SK-N-SH (cell line): ENCODE measurements at regions not wholly inside any gene's neighbourhood (a gene's known extent, or its start where the extent isn't known, plus 50 kb on each side); places are given as distances from the start of the nearest gene placed in this dataset.

ENCODE experiments used
- CTCF ChIA-PET: fragments of 300-600, 350-600 bp; formaldehyde crosslinking; extraction: SDS; loops from one replicate; lab custom pipeline; 2021; lab: Yijun Ruan, JAX
- POLR2A ChIA-PET: fragments of 350-600 bp; sonication (Branson Sonifier 250); formaldehyde crosslinking; extraction: SDS; loops from one replicate; lab custom pipeline; 2020; ENCODE audit warnings: antibody characterized with exemption, inconsistent platforms; lab: Yijun Ruan, JAX
- DNase-seq: peaks from one replicate; pipeline ENCODE4 v3.0.0; 2012
- H2AFZ ChIP-seq: fragments of 200-600 bp; sonication (generic); 2 replicates; pipeline ENCODE4 v1.8.1; 2016; ENCODE audit warnings: antibody characterized with exemption, mild to moderate bottlenecking, low read depth
- H3F3A ChIP-seq: fragments of 200-600 bp; sonication (generic); replicated peaks from 2 replicates; pipeline ENCODE3; 2016; ENCODE audit warnings: antibody characterized with exemption, mild to moderate bottlenecking; ENCODE audit not compliant: insufficient read depth
- H3K27ac ChIP-seq, 2 experiments: fragments of 200-500 bp in 1 of 2; fragments of 200-600 bp in 1 of 2; sonication (Bioruptor generic) in 1 of 2; sonication (generic), shearing (Covaris generic) in 1 of 2; 2 replicates each; pipeline versions ENCODE4 v1.5.1 to v1.6.1; 2014 to 2016; ENCODE audit warnings: low read depth in 2 of 2, inconsistent platforms in 1 of 2, low read length in 1 of 2, mild to moderate bottlenecking in 1 of 2, mixed read lengths in 1 of 2
- H3K27me3 ChIP-seq: fragments of 200-600 bp; sonication (generic), shearing (Covaris generic); 2 replicates; pipeline ENCODE4 v1.6.1; 2016; ENCODE audit warnings: mixed run types; ENCODE audit not compliant: insufficient read depth
- H3K36me3 ChIP-seq, 2 experiments: fragments of 200-500 bp in 1 of 2; fragments of 200-600 bp in 1 of 2; sonication (Bioruptor generic) in 1 of 2; sonication (generic) in 1 of 2; replicated peaks in 1 of 2; 2 replicates each; pipeline versions ENCODE3 to v1.5.1; 2014 to 2016; ENCODE audit warnings: low read length in 1 of 2, mild to moderate bottlenecking in 1 of 2; ENCODE audit not compliant: insufficient read depth in 2 of 2, control insufficient read depth in 1 of 2
- H3K4me1 ChIP-seq, 2 experiments: fragments of 200-500 bp in 1 of 2; fragments of 200-600 bp in 1 of 2; sonication (Bioruptor generic) in 1 of 2; sonication (generic), shearing (Covaris generic) in 1 of 2; 2 replicates each; pipeline versions ENCODE4 v1.5.1 to v1.6.1; 2014 to 2016; ENCODE audit warnings: low read depth in 1 of 2, low read length in 1 of 2, mixed run types in 1 of 2; ENCODE audit not compliant: insufficient read depth in 2 of 2, control insufficient read depth in 1 of 2
- H3K4me2 ChIP-seq: fragments of 200-600 bp; sonication (generic), shearing (Covaris generic); 2 replicates; pipeline ENCODE4 v1.6.1; 2017; ENCODE audit warnings: mixed run types
- H3K4me3 ChIP-seq, 2 experiments: fragments of 200-500 bp in 1 of 2; fragments of 200-600 bp in 1 of 2; sonication (Bioruptor generic) in 1 of 2; sonication (generic), shearing (Covaris generic) in 1 of 2; 2 replicates each; pipeline versions ENCODE4 v1.5.1 to v1.8.1; 2014 to 2016; ENCODE audit warnings: low read depth in 2 of 2, inconsistent platforms in 1 of 2, low read length in 1 of 2, mild to moderate bottlenecking in 1 of 2, mixed read lengths in 1 of 2, moderate library complexity in 1 of 2
- H3K79me2 ChIP-seq: fragments of 200-600 bp; sonication (generic); 2 replicates; pipeline ENCODE4 v1.8.1; 2017; ENCODE audit warnings: mild to moderate bottlenecking; ENCODE audit not compliant: insufficient read depth
- H3K9ac ChIP-seq: fragments of 200-600 bp; sonication (generic); 2 replicates; pipeline ENCODE4 v1.6.1; 2017; ENCODE audit warnings: mixed run types
- H3K9me2 ChIP-seq: fragments of 200-600 bp; sonication (generic); 2 replicates; pipeline ENCODE4 v1.6.1; 2017; ENCODE audit warnings: mixed run types
- H3K9me3 ChIP-seq: fragments of 200-600 bp; sonication (generic); 2 replicates; pipeline ENCODE4 v1.6.1; 2017; ENCODE audit warnings: mixed run types, mild to moderate bottlenecking, moderate library complexity
- H4K20me1 ChIP-seq: fragments of 200-600 bp; sonication (generic); 2 replicates; pipeline ENCODE4 v1.6.1; 2017; ENCODE audit warnings: mild to moderate bottlenecking, mixed run types; ENCODE audit not compliant: insufficient read depth
- CHD2 ChIP-seq: fragments of 150-350 bp; IDR thresholded peaks from 2 replicates; pipeline ENCODE4 v1.6.1; 2018; ENCODE audit warnings: low read length; ENCODE audit not compliant: partially characterized antibody
- CTCF ChIP-seq: fragments of 200-600 bp; sonication (generic); IDR thresholded peaks from 2 replicates; pipeline ENCODE4 v1.6.1; 2017; ENCODE audit warnings: antibody characterized with exemption, mild to moderate bottlenecking, moderate library complexity
- EP300 ChIP-seq, 2 experiments: IDR thresholded peaks; 2 replicates each; pipeline versions ENCODE4 v1.4.0 to v1.6.1; 2012; ENCODE audit warnings: borderline replicate concordance in 1 of 2, low read depth in 1 of 2, low read length in 1 of 2
- FOXJ3 ChIP-seq: sonication (generic); formaldehyde crosslinking; IDR thresholded peaks from 2 replicates; pipeline ENCODE4 v1.5.1; 2020; ENCODE audit warnings: mild to moderate bottlenecking, missing genetic modification reagents
- FOXM1 ChIP-seq: IDR thresholded peaks from 2 replicates; pipeline ENCODE4 v1.4.0; 2012; ENCODE audit warnings: low read depth, mild to moderate bottlenecking
- IRF3 ChIP-seq: fragments of 150-350 bp; IDR thresholded peaks from 2 replicates; pipeline ENCODE4 v1.6.1; 2016; ENCODE audit warnings: mild to moderate bottlenecking, low read depth, low read length
- JUND ChIP-seq: IDR thresholded peaks from 2 replicates; pipeline ENCODE4 v1.4.0; 2012
- MAX ChIP-seq: IDR thresholded peaks from 2 replicates; pipeline ENCODE4 v1.4.0; 2012; ENCODE audit warnings: low read depth
- MEF2A ChIP-seq: IDR thresholded peaks from 2 replicates; pipeline ENCODE4 v1.4.0; 2012; ENCODE audit warnings: low read depth, borderline replicate concordance
- MXI1 ChIP-seq: IDR thresholded peaks from 2 replicates; pipeline ENCODE4 v1.6.1; 2012; ENCODE audit warnings: mild to moderate bottlenecking, low read depth, low read length, improper control_type of control experiment
- NFIC ChIP-seq: IDR thresholded peaks from 2 replicates; pipeline ENCODE4 v1.4.0; 2012; ENCODE audit warnings: borderline replicate concordance
- NRF1 ChIP-seq: IDR thresholded peaks from 2 replicates; pipeline ENCODE4 v1.6.1; 2012; ENCODE audit warnings: low read depth, mild to moderate bottlenecking, low read length
- RXRA ChIP-seq: IDR thresholded peaks from 2 replicates; pipeline ENCODE4 v1.4.0; 2012; ENCODE audit warnings: low read depth, mild to moderate bottlenecking, borderline replicate concordance
- SMC3 ChIP-seq: IDR thresholded peaks from 2 replicates; pipeline ENCODE4 v1.6.1; 2012; ENCODE audit warnings: low read depth, low read length, improper control_type of control experiment
- TCF12 ChIP-seq: IDR thresholded peaks from 2 replicates; pipeline ENCODE4 v1.4.0; 2012
- USF1 ChIP-seq: IDR thresholded peaks from 2 replicates; pipeline ENCODE4 v1.4.0; 2012; ENCODE audit warnings: low read depth, borderline replicate concordance
- YY1 ChIP-seq: IDR thresholded peaks from 2 replicates; pipeline ENCODE4 v1.4.0; 2012; ENCODE audit warnings: low read depth, mild to moderate bottlenecking
- WGBS: methylation state at CpG from one replicate; pipeline ENCODE4 v1.1.6; 2017; ENCODE audit warnings: low lambda C conversion rate; 5-methylcytosine and 5-hydroxymethylcytosine counted together

GRCh38 chr6:153590411-153590810 lies 448.6 kb upstream of the OPRM1 start:
- H3K9me3 ChIP-seq = no peaks in the 10 kb centered on the region
- no peaks in the 10 kb centered on the region for H3K79me2 ChIP-seq
- H3K4me1 ChIP-seq = peaks cover 0 to 7% of the 10 kb centered on the region in 2 experiments; a peak in 1 of 4 replicates
- no peaks in the 10 kb centered on the region for H3K36me3 ChIP-seq
- no peak for DNase-seq
- CTCF ChIA-PET = interaction anchor here (1.8 kb wide), 1 partner anchor 15 kb away, joined by 3 read pairs; no protein-coding TSS in a partner anchor
- H3K9ac ChIP-seq = no peak overlapping the region
- H3K9me2 ChIP-seq = no peaks in the 10 kb centered on the region
- H3K27ac ChIP-seq = no peak overlapping the region
- TF ChIP-seq MXI1 = no peak
- no peak for TF ChIP-seq CTCF
- TF ChIP-seq IRF3 = no peak
- no peak for TF ChIP-seq FOXM1
- no peak for TF ChIP-seq NRF1
- TF ChIP-seq MEF2A = no peak
- TF ChIP-seq CHD2 = no peak
- no peak for TF ChIP-seq USF1
- TF ChIP-seq NFIC = no peak
- no peak for TF ChIP-seq JUND
- TF ChIP-seq SMC3 = no peak
- TF ChIP-seq EP300 (IDR thresholded peaks at IDR 0.05; ENCODE audit: borderline replicate concordance in 1 of 2, low read depth in 1 of 2, low read length in 1 of 2) = no peak
- TF ChIP-seq TCF12 = no peak
- no peak for TF ChIP-seq FOXJ3
- TF ChIP-seq RXRA = no peak
- no peak for TF ChIP-seq YY1
- TF ChIP-seq, all 33 proteins: peak for 0
- Histone ChIP-seq H3F3A (no peaks in the 10 kb centered on the region), H2AFZ (no peak overlapping the region), H3K4me3 (no peak overlapping the region), H3K4me2 (no peak overlapping the region), H4K20me1 (no peaks in the 10 kb centered on the region), H3K27me3 (no peaks in the 10 kb centered on the region)
- POLR2A ChIA-PET = no interaction called here

- Histone ChIP-seq H3K9ac (no peak overlapping the region), H3K79me2 (no peaks in the 10 kb centered on the region), H2AFZ (no peak overlapping the region), H3K9me2 (no peaks in the 10 kb centered on the region), H3K27ac (no peak overlapping the region), H3K36me3 (no peaks in the 10 kb centered on the region), H3K4me3 (no peak overlapping the region), H3K4me2 (no peak overlapping the region), H3K27me3 (no peaks in the 10 kb centered on the region), H3K9me3 (no peaks in the 10 kb centered on the region), H3K4me1 (peaks cover 0 to 7% of the 10 kb centered on the region in 2 experiments; a peak in 1 of 4 replicates), H3F3A (no peaks in the 10 kb centered on the region), H4K20me1 (no peaks in the 10 kb centered on the region)
- 47% methylated on average over 3 of the region's 3 CpGs for WGBS
- no peak for TF ChIP-seq IRF3
- no peak for TF ChIP-seq MAX
- POLR2A ChIA-PET = no interaction called here
- CTCF ChIA-PET = no interaction called here
- DNase-seq = no peak
Observed at GRCh38 chr6:153588330-153588729, 450.7 kb upstream of the OPRM1 start.
